Panc1 (cell line): ENCODE measurements at regions not wholly inside any gene's neighbourhood (a gene's known extent, or its start where the extent isn't known, plus 50 kb on each side); places are given as distances from the start of the nearest gene placed in this dataset.

Experiments
- ATAC-seq: fragments of 200-7000 bp; cut with Tn5 transposase; 2 replicates; pipeline ENCODE4 v1.9.1; 2020; ENCODE audit warnings: mild to moderate bottlenecking, moderate library complexity
- BruUV-seq: library from RNA; stranded (reverse); fragments of 400-500 nt; replicated peaks from 2 replicates; lab custom pipeline; 2021; lab: Mats Ljungman, UMichigan
- CTCF ChIA-PET: fragments of 300-600 bp; sonication (Branson Sonifier 250); formaldehyde crosslinking; loops from one replicate; lab custom pipeline; 2022; ENCODE audit warnings: antibody characterized with exemption; lab: Charles Lee
- POLR2A ChIA-PET: fragments of 300-600 bp; sonication (Branson Sonifier 250); formaldehyde crosslinking; loops from one replicate; lab custom pipeline; 2022; ENCODE audit warnings: antibody characterized with exemption; lab: Charles Lee
- DNase-seq: peaks from one replicate; pipeline ENCODE4 v3.0.0-alpha.2; 2010; ENCODE audit warnings: low read depth, low spot score
- H3K27ac ChIP-seq: 2 replicates; pipeline ENCODE4 v1.5.1; 2011; ENCODE audit warnings: mild to moderate bottlenecking, low read length, inconsistent platforms
- H3K27me3 ChIP-seq: fragments of 200-500 bp; sonication (Bioruptor generic); 2 replicates; pipeline ENCODE4 v1.6.0; 2014; ENCODE audit warnings: low read length, inconsistent platforms; ENCODE audit not compliant: control insufficient read depth, insufficient read depth
- H3K36me3 ChIP-seq: fragments of 200-500 bp; sonication (Bioruptor generic); 2 replicates; pipeline ENCODE4 v1.5.1; 2014; ENCODE audit warnings: inconsistent platforms, mild to moderate bottlenecking, low read length, moderate library complexity; ENCODE audit not compliant: control insufficient read depth, insufficient read depth
- H3K4me1 ChIP-seq: 2 replicates; pipeline ENCODE4 v1.5.1; 2011; ENCODE audit warnings: inconsistent platforms, mild to moderate bottlenecking, low read length, moderate library complexity; ENCODE audit not compliant: control insufficient read depth, insufficient read depth
- H3K4me3 ChIP-seq, 2 experiments: 2 replicates each; pipeline ENCODE4 v1.5.1; 2011 to 2012; ENCODE audit warnings: low read depth in 2 of 2, low read length in 2 of 2, mild to moderate bottlenecking in 2 of 2, inconsistent platforms in 1 of 2, moderate library complexity in 1 of 2
- H3K9me3 ChIP-seq: fragments of 200-500 bp; sonication (Bioruptor generic); 2 replicates; pipeline ENCODE4 v1.5.1; 2014; ENCODE audit warnings: low read depth, mild to moderate bottlenecking, inconsistent platforms, low read length, moderate library complexity; ENCODE audit not compliant: control insufficient read depth, insufficient read depth
- CTCF ChIP-seq: fragments of 450-650 bp; IDR thresholded peaks from 2 replicates; pipeline ENCODE4 v1.5.1; 2017; ENCODE audit warnings: mild to moderate bottlenecking
- POLR2AphosphoS5 ChIP-seq: IDR thresholded peaks from 2 replicates; pipeline ENCODE4 v1.6.1; 2012; ENCODE audit warnings: mild to moderate bottlenecking, low read depth, low read length, moderate library complexity
- REST ChIP-seq, 2 experiments: IDR thresholded peaks; 2 replicates each; pipeline ENCODE4 v1.6.1; 2011 to 2012; ENCODE audit warnings: low read depth in 2 of 2, control low read depth in 1 of 2, low read length in 1 of 2, mild to moderate bottlenecking in 1 of 2, moderate library complexity in 1 of 2; ENCODE audit not compliant: insufficient read depth in 1 of 2
- SIN3A ChIP-seq: IDR thresholded peaks from 2 replicates; pipeline ENCODE4 v1.6.1; 2012; ENCODE audit warnings: low read depth, mild to moderate bottlenecking, low read length, moderate library complexity, borderline replicate concordance; ENCODE audit not compliant: insufficient read depth
- TCF7L2 ChIP-seq: IDR thresholded peaks from 2 replicates; pipeline ENCODE4 v1.6.1; 2011; ENCODE audit warnings: mild to moderate bottlenecking, low read depth, low read length, inconsistent platforms
- in situ Hi-C: cut with HindIII; loops from 2 replicates; pipeline ENCODE4 v1.10.0; 2016; ENCODE audit warnings: low sequenced_read_pairs, low pct_unique_long_range_greater_than_20kb
- intact Hi-C: fragments of 100-400 bp; cut with micrococcal nuclease; formaldehyde crosslinking; loops from one replicate; pipeline ENCODE4 v1.10.0; 2022; ENCODE audit not compliant: unreplicated experiment

- Histone ChIP-seq H3K27me3 (no peaks in the 10 kb centered on the region), H3K4me3 (no peak overlapping the region), H3K27ac (no peak overlapping the region), H3K4me1 (no peaks in the 10 kb centered on the region), H3K9me3 (no peaks in the 10 kb centered on the region), H3K36me3 (no peaks in the 10 kb centered on the region)
- POLR2A ChIA-PET = no interaction called here
- ATAC-seq (no peak), DNase-seq (no peak)
- intact Hi-C loops = no loop called here
- in situ Hi-C loops = no loop called here
- no TSS peak for BruUV-seq
- CTCF ChIA-PET = no interaction called here
- TF ChIP-seq REST (IDR thresholded peaks at IDR 0.05; ENCODE audit: insufficient read depth in 1 of 2, low read depth in 2 of 2, low read length in 1 of 2) (no peak), POLR2AphosphoS5 (no peak), TCF7L2 (no peak), SIN3A (no peak), CTCF (no peak)
Observed at GRCh38 chr10:111240348-111240747, 163.5 kb downstream of the ADRA2A start.

DNA sequence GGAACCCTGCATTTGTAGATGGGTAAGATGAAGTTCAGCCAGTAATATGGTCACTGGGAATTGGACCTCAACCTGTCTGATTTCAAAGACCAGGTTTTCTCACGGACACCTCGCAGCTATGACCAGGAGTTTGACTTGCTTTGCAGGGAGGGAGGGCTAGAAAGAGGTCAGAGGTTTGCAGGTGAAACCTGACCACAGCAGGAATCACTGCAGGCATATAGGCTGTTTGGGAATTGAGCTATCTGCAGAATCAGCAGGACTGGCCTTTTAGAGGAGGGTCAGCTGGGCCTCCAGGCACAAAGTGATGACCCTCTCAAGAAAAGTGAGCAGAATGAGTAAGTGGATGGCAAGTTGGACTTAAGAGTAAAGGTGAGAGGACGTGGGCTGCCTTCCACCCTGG, 166.3 kb downstream of the ADRA2A start:
- in situ Hi-C loops = no loop called here
- no peak overlapping the region for H3K27ac ChIP-seq
- intact Hi-C loops = no loop called here
- no peaks in the 10 kb centered on the region for H3K4me1 ChIP-seq
- H3K27me3 ChIP-seq = no peaks in the 10 kb centered on the region; the same call in 1 of the 2 replicates
- no peaks in the 10 kb centered on the region for H3K9me3 ChIP-seq
- ATAC-seq (no peak), DNase-seq (no peak)
- POLR2A ChIA-PET = no interaction called here
- TF ChIP-seq TCF7L2 = no peak
- TF ChIP-seq CTCF = no peak
- TF ChIP-seq SIN3A = no peak
- no peak for TF ChIP-seq POLR2AphosphoS5
- no peak for TF ChIP-seq REST (IDR thresholded peaks at IDR 0.05; ENCODE audit: insufficient read depth in 1 of 2, low read depth in 2 of 2, low read length in 1 of 2)
- BruUV-seq = no TSS peak
- CTCF ChIA-PET = no interaction called here
- no peak overlapping the region for H3K4me3 ChIP-seq
- H3K36me3 ChIP-seq = no peaks in the 10 kb centered on the region
